Superior temporal gyrus (tissue), 1 donor: ENCODE measurements at regions not wholly inside any gene's neighbourhood (a gene's known extent, or its start where the extent isn't known, plus 50 kb on each side); places are given as distances from the start of the nearest gene placed in this dataset.
A peak's percentile ranks its signal among the peaks of the same experiment; 100 is the strongest.

ENCODE experiments used
- DNase-seq: peaks from one replicate; pipeline ENCODE4 v3.0.0-alpha.2; 2016; ENCODE audit errors: extremely low spot score

DNA sequence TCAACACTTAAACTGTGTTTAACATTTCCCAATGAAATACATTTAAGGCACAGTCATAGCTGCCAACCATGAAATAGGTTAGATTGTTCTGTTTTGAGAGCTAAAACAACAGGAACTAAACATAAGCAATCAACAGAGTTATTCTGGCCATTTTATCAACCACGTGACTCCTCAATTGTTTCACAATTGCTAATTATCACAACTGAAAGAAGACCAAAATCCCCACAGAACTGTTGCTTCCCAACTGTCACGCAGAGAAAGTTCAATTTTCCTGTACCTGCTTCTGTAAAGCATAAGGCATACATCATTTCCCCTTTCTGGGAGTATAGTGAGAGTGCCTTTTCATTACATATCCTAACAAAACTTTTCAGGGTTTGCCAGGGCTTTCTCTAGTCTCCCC, 248.6 kb downstream of the EPHA4 start:
- DNase-seq = no peak

DNA sequence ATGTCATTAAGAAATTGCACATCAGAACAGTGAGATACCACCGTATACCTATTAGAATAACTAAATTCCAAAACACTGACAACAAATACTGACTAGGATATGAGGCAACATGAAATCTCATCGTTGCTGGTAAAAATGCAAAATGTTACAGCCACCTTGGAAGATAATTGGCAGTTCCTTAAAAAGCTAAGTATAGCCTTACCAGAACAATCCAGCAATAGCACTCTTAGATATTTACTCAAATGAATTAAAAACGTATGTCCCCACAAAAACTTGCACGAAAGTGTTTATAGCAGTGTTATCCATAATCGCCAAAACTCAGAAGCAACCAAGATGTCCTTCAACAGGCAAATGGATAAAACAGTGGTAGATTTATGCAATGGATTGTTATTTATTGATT, 241.7 kb downstream of the EPHA4 start:
- DNase-seq = no peak

DNA sequence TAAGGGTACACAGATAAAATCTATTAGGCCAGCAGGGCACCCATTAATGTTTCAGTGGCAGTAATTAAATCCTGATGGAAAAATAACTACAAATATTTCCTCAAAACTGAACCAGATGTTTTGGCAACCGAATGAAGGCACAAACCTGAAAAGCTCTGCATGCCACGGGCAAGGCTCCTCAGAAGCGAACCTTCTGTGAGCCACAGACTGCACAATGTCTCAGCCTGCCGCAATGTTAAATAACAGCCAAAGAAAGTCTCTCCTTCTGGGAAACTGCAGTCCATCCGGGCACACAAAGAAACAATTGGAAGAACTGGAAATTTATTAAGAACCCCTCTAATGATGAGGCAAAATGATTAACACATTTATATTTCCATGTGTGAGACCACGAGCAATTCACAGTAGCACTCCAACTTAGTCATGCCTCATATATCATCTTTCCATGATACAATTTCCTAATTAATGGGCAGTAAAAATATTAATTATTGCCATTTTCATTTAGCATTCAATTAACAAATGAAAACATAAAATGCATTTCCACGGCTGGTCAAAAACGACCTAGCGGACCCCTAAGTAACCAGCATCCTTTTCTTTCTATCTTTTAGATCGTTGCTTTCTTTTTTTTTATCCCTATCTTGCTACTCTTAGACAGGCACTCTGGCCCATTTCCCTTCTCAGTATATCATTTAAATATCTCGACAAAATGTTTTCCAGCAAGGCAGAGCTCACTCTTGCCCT, 237.5 kb downstream of the EPHA4 start:
- DNase-seq = no peak

DNA sequence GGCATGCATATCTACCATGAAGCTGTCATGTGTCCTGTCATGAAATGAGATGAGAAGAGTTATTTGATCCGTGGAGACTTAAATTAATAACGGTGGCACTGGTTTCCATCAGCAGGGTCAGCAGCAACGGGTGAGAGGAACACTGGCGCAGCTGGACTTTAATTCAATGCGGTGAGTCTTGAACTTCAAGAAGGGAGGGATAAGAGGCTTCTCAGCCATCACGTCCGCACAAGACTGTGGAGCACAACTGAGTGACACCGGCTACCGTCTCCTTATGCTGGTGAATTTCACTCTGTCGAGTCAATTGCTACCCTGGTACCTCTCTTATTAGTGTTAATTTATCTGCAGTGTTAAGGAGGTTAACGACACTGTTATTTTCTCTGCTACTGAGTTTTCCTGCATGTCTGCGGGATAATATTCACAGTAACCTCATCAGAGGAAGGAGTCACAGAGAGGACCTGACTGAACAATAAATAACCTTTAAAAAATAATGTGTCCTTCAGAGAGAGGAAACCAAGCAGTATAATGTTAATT, 236.8 kb downstream of the EPHA4 start:
- no peak for DNase-seq

DNA sequence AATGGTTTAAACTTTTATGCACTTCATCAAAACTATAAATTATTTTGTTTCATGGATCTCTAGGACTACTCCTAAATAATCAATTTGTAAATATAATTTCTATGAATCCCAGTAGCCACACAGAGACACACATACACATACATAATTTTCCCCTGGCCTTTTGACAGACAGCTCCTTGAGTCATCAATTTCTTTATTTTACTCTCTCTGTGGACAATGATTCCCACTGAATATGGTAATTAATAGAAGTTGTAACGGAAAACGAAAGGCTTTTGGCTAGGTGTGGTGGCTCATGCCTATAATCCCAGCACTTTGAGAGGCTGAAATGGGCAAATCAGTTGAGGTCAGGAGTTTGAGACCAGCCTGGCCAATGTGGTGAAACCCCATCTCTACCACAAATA, 235.1 kb downstream of the EPHA4 start:
- DNase-seq = no peak

DNA sequence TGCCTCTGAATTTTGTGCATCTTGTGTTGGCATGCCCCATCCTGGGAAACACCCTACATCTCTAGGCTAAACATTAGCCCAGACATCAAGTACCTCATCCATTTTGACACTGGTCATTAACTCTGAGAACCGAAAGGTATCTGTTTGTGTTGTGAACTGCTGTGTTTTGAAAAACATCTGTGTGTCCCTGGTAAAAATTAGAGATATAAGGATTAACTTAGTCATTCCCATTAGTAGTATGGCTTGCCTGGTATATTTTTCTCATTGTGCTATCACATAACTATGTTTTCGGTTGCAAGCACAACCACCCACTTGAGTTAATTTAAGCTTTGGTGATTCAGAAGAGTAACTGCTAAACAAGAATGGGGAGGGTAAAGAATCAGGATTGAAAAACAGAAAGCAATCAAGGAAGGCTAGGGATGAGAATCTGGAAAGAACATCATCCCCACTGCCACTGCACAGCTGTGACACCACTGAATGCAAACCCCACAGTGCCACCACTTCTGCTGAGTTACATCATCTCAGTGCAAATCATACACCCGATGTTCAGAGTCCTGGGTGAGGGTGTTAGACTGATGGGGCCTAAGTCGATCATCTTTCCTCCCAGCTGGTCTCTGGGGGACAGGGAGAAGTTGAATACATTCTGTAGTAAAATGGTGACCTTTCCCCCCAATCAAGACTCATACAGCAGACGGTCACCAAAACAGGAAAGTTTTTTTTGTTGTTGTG, 234.0 kb downstream of the EPHA4 start:
- peak; percentile 46 for DNase-seq

DNA sequence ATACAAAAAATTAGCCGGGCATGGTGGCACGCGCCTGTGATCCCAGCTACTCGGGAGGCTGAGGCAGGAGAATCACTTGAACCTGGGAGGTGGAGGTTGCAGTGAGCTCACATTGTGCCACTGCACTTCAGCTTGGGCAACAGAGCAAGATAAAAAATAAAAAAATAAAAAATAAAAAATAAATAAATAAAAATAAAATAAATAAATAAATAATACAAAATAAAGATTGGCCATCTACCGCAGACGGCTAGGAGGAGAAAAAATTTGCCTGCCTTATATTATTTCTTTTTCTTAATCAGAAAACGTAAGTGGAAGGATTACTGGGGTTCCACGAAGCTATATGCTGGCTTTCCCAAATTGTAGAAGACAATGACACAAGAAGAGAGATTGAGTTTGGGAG, 229.7 kb downstream of the EPHA4 start:
- DNase-seq = no peak

DNA sequence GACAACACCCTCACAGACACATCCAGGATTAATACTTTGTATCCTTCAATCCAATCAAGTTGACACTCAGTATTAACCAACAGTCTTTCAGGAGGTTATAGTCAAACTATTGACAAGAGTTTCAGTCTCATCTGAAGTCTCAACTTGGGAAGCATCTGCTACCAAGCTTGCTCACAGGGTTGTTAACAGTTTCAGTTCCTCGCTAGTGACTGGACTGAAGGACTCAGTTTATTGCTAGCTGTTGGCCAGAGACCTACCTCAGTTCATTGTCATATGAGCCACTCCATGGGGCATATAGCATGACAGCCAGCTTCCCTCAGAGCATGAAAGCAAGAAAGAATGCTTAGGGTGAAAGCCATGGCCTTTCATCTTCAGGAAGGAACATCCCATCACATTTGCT, 228.6 kb downstream of the EPHA4 start:
- no peak for DNase-seq

DNA sequence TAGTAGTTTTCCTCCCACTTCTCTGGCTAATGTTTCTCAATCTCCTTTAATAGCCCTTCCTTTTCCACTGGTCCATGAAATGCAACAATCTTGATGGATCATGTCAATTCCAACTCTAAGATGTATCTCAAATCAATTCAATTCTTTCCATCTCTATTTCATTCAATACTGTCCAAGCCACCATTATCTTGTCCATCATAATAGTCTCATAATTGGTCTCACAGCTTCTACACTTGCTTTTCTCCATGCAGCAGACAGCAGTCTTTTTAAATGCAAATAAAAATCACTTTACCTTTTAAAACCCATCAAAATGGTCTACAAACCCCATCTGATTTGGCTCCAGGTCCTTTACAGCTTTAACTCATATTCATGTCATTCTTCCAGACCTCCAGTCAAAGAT, 226.6 kb downstream of the EPHA4 start:
- no peak for DNase-seq

DNA sequence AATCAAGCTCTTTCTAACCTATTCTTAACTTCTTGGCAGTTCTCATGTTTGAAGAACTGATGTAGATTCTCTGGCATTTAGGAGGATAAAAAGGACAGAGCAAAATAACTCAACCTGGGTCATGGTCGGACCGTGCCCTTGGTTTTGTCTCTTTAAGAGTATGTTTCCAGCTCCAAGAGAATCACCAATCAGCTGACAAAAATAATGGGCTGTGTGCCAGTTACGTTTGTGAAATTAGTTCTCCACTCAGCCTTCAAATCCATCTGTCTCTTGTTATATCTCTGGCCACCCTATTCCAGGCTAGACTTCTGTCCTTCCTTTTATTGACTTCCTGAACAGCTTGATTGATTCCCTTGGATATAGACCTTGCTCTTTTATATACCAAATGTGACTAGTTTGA, 225.7 kb downstream of the EPHA4 start:
- DNase-seq = no peak

DNA sequence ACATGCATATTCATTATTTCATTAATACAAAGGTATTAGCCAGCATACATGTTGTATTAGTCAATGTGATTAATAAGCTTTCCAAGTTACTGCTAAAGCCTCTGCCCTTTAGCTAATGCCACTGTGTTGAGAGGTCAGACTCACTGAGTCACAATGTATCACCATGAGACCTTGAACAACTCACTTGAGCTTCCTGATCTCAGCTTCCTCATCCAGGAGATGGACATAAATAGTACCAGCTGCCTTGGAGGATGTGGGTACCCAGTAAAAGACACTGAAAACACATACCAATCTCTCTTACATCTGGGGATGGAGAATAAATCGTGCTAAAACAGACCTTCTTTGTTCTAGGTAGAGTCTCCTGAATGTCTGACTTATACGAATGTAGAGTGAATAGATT, 224.6 kb downstream of the EPHA4 start:
- no peak for DNase-seq

DNA sequence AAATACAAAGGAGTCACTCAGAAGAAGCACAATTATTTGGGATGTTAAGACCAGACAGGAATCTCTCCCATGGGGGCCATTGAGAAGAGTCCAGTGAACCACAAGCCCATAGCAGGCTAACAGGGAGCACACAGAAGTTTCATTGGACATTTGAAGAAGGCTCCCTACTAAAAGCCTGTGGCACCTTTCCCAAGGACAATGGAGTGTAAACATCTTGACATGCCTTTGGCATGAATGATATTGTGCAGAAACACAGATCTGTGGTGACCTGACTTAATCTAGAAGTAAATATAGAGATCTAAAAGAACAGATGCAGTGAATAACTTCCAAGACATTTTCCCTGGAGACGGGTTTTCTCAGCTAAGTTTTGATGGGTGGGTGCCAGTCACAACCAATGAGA, 221.5 kb downstream of the EPHA4 start:
- DNase-seq = no peak

DNA sequence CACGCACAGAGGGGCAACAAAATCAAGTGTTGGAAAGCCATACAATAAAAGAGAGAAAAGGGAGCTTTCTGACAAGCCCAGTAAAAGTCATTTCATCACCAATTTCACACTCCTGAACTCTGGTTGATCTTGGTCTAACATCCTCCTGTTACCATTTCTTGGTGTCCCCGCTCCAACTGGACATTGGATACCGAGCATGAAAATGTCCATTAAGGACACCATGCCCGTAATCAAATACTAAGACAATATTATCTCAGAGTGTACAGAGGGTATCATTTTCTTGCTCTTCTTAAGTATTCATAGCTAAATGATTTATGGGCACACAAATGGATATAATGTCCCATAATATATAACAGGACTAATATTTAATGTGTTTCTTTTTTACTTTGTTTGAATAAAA, 218.9 kb downstream of the EPHA4 start:
- DNase-seq = no peak

DNA sequence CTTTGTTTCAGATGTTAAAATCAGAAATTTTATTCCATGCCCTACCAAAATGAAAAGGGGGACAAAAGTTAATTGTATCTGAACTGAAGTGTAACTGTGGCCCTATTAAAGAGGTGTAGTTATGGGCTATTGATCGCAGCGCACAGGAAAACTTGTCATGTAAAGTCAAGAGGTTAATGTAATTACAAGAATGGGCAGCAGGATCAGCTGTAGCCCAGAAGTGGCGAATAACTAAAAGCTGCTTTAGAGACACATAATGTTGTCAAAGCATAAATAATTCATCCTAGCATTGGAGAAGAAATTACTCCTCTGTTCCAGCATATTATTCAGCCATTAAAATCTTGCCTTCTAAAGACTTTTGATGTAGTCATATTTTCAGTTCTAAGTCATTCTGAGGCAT, 211.8 kb downstream of the EPHA4 start:
- DNase-seq = no peak

DNA sequence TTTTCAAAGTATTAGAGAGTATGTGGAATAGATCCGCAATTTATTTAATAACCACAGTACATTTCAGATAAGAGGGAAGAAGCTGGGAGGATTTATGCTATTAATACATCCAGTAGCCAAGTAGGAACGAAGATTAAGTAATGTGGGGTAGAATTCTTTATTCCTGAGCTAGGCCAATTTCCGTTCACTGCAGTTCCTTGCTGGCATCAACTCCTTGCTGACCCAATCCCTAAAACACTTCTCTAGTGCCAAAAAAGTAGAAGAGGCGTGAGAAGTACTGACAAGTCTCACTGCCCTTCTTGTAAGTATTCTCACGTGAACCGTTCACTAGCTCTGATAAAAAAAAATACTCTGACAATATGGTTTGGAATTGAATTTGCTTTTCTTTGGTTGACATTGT, 211.4 kb downstream of the EPHA4 start:
- DNase-seq = no peak

DNA sequence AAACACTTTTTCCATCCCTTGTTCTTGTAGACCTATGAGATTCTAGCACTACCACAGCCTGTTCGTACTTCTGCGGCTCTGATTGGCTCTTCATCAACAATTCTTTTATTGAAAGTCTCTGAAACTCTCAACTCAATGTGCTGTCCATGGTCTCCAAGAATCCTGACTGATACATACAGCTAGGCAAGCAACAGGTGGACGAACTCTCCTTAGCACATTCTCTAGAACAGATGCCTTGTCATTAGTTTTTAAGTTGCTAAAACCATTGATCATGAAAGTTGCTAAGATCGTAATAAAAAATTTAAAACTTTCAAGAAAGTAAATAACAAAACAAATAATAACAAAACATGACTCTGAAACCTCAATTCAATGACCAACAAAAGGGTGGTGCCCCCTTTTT, 210.5 kb downstream of the EPHA4 start:
- no peak for DNase-seq

DNA sequence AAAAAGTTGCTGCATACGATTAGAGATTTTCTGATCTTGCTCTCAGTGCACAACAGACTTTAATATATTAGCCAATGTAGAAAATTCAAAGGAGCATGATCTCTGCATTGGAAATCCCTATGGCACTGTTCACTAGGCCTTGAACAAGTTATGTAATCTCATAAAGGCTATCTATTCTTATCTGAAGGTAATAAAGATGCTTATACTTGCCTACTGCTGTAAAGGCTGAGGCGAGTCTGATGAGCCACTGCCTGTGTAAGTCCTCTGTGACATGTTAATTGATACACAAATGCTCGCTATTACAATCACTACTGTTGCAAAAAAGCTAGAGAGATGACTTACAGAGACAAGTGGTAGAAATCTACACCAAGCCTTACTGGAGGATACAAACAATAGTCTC, 207.4 kb downstream of the EPHA4 start:
- no peak for DNase-seq
